Kidney tubule cell (primary cell): ENCODE measurements at regions not wholly inside any gene's neighbourhood (a gene's known extent, or its start where the extent isn't known, plus 50 kb on each side); places are given as distances from the start of the nearest gene placed in this dataset.
"Not testable (repeated sequence)": the region's sequence is repeated elsewhere in the genome, so short reads cannot be mapped to it uniquely, and the experiment has no call there.

ENCODE experiments used
- DNase-seq: peaks from one replicate; pipeline ENCODE4 v3.0.0-alpha.2; 2018; ENCODE audit warnings: low spot score

- no peak for DNase-seq
Observed at GRCh38 chrX:53883196-53883595, 161.1 kb downstream of the PHF8 start.

GRCh38 chrX:53882331-53882730 lies 161.9 kb downstream of the PHF8 start:
- DNase-seq = peak; percentile 82

- DNase-seq = not testable (repeated sequence)
Observed at GRCh38 chrX:53880786-53881185, 163.5 kb downstream of the PHF8 start.

GRCh38 chrX:53859890-53860289 lies 173.4 kb upstream of the HUWE1 start:
- DNase-seq = no peak

- DNase-seq = peak; percentile 49
Observed at GRCh38 chrX:53831662-53832635, 145.4 kb upstream of the HUWE1 start.

- no peak for DNase-seq
Observed at GRCh38 chrX:53824686-53825085, 138.2 kb upstream of the HUWE1 start.

GRCh38 chrX:53818115-53818514 lies 131.6 kb upstream of the HUWE1 start:
- DNase-seq = not testable (repeated sequence)

- DNase-seq = no peak
Observed at GRCh38 chrX:53817548-53817947, 131.0 kb upstream of the HUWE1 start.

- no peak for DNase-seq
Observed at GRCh38 chrX:53813670-53814440, 127.3 kb upstream of the HUWE1 start.

- DNase-seq = no peak
Observed at GRCh38 chrX:53798281-53798680, 111.8 kb upstream of the HUWE1 start.

GRCh38 chrX:53795576-53795975 lies 109.1 kb upstream of the HUWE1 start:
- DNase-seq = no peak

GRCh38 chrX:53794181-53794580 lies 107.7 kb upstream of the HUWE1 start:
- DNase-seq = no peak

GRCh38 chrX:53768865-53769264 lies 82.3 kb upstream of the HUWE1 start:
- no peak for DNase-seq

- no peak for DNase-seq
Observed at GRCh38 chrX:53768451-53768850, 81.9 kb upstream of the HUWE1 start.

- DNase-seq = no peak
Observed at GRCh38 chrX:53767544-53767943, 81.0 kb upstream of the HUWE1 start.

GRCh38 chrX:53757181-53757580 lies 70.7 kb upstream of the HUWE1 start:
- DNase-seq = not testable (repeated sequence)

- no peak for DNase-seq
Observed at GRCh38 chrX:53746718-53747117, 60.2 kb upstream of the HUWE1 start.

GRCh38 chrX:53743244-53743643 lies 56.7 kb upstream of the HUWE1 start:
- no peak for DNase-seq

GRCh38 chrX:53738370-53738906 lies 51.9 kb upstream of the HUWE1 start:
- no peak for DNase-seq
